BJ (cell line): ENCODE measurements at regions not wholly inside any gene's neighbourhood (a gene's known extent, or its start where the extent isn't known, plus 50 kb on each side); places are given as distances from the start of the nearest gene placed in this dataset.
A peak's percentile ranks its signal among the peaks of the same experiment; 100 is the strongest.

ENCODE experiments used
- CTCF ChIA-PET: fragments of 350-600 bp; formaldehyde crosslinking; extraction: SDS; loops from one replicate; lab custom pipeline; 2021; ENCODE audit warnings: antibody characterized with exemption, inconsistent platforms; lab: Yijun Ruan, JAX
- POLR2A ChIA-PET: fragments of 300-600 bp; sonication (Branson Sonifier 250); formaldehyde crosslinking; extraction: SDS; loops from one replicate; lab custom pipeline; 2021; ENCODE audit warnings: antibody characterized with exemption; lab: Charles Lee
- DNase-seq: peaks from one replicate; pipeline ENCODE4 v3.0.0-alpha.2; 2011; ENCODE audit warnings: low read depth
- H3K27me3 ChIP-seq: 2 replicates; pipeline ENCODE4 v1.6.0; 2011; ENCODE audit warnings: low read length; ENCODE audit not compliant: control insufficient read depth, insufficient read depth
- H3K36me3 ChIP-seq: 2 replicates; pipeline ENCODE4 v1.5.1; 2011; ENCODE audit warnings: low read length; ENCODE audit not compliant: control insufficient read depth, insufficient read depth
- H3K4me3 ChIP-seq: 2 replicates; pipeline ENCODE4 v1.5.1; 2011; ENCODE audit warnings: low read depth, mild to moderate bottlenecking, control low read depth, low read length
- TF ChIP-seq, protein P1 (sequence below): IDR thresholded peaks from 2 replicates; pipeline ENCODE4 v1.5.1; 2011; ENCODE audit warnings: low read depth, mild to moderate bottlenecking, control low read depth, inconsistent platforms, low read length, moderate library complexity; ENCODE audit not compliant: insufficient read depth

DNA sequence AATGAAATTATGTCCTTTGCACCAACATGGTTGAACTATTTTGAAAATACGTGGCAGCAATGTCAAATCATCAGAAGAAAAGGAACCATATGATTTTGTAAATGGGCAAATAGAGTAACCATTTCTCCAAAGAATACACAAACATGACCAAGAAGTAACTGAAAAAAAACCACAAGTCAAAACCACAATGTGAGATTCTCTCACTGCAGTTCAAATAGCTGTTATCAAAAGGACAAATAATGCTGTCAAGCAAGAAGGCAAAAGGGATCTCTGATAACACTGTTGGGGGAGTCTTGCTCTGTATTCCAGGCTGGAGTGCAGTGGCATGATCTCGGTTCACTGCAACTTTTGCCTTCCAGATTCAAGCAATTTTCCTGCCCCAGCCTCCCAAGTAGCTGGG lies 170.7 kb upstream of the XIST start:
- TF ChIP-seq, protein P1, sequence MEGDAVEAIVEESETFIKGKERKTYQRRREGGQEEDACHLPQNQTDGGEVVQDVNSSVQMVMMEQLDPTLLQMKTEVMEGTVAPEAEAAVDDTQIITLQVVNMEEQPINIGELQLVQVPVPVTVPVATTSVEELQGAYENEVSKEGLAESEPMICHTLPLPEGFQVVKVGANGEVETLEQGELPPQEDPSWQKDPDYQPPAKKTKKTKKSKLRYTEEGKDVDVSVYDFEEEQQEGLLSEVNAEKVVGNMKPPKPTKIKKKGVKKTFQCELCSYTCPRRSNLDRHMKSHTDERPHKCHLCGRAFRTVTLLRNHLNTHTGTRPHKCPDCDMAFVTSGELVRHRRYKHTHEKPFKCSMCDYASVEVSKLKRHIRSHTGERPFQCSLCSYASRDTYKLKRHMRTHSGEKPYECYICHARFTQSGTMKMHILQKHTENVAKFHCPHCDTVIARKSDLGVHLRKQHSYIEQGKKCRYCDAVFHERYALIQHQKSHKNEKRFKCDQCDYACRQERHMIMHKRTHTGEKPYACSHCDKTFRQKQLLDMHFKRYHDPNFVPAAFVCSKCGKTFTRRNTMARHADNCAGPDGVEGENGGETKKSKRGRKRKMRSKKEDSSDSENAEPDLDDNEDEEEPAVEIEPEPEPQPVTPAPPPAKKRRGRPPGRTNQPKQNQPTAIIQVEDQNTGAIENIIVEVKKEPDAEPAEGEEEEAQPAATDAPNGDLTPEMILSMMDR, result no peak
- ChIA-PET POLR2A (no interaction called here), CTCF (interaction anchor here (0.6 kb wide), 1 partner anchor 16 kb away, joined by 3 read pairs; no protein-coding TSS in a partner anchor)
- Histone ChIP-seq H3K4me3 (no peak overlapping the region), H3K27me3 (no peaks in the 10 kb centered on the region), H3K36me3 (no peaks in the 10 kb centered on the region)
- no peak for DNase-seq

DNA sequence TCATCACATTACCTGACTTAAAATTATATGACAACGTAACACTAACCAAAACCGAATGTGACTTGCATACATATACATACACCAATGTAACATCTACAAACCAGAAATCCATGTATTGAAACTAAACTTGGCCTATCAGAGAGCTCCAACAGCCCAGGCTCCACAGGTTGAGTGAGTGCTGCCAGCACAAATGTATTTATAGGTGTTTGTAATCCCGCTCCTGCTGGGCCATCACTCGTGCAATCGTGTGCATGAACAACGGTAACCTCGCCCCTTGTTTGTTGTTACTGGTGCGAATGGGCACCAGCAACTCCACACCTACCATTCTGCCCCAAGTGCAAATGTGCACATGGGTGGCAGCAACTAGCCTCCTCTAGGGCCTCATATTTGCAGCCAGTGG lies 165.7 kb upstream of the XIST start:
- no peak for DNase-seq
- H3K27me3 ChIP-seq, result no peaks in the 10 kb centered on the region
- H3K36me3 ChIP-seq, result no peaks in the 10 kb centered on the region
- POLR2A ChIA-PET, result no interaction called here
- CTCF ChIA-PET, result no interaction called here
- TF ChIP-seq, protein P1, result no peak
- no peak overlapping the region for H3K4me3 ChIP-seq

DNA sequence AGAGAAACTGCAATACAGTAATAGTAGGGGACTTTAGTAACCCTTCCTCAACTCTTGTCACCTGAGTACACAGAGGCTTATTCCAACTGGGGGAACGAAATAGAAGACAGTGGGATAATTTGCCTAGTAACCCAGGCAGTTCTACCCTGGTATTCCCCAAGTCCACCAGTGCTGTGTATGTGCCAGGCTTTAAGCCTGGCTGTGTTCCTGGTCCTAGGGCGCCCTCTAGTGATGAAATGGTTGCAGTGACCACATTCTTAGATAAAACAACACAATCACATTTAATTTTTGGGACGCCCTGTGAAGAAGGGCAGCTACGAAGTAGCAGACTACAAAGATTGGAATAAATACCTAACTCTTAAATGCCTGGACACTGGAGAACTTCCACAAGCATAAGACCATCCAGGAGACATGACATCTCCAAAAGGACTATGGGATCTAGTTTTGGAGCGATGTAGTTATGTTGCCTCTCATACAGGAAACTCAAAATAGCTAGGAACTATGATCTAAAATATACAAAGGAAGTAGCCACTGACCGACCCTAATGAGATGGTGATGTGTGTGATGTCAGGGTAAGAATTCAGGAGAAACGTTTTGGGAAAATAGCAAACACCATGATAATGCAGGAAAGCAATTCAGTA lies 163.0 kb upstream of the XIST start:
- H3K27me3 ChIP-seq, result no peaks in the 10 kb centered on the region
- no peak overlapping the region for H3K4me3 ChIP-seq
- no peak for DNase-seq
- ChIA-PET POLR2A (no interaction called here), CTCF (interaction anchor here (0.6 to 2.9 kb wide), 11 partner anchors 48 to 329 kb away, joined by 3 to 14 read pairs (median 4); partner anchors contain the start of gene XIST)
- no peaks in the 10 kb centered on the region for H3K36me3 ChIP-seq
- TF ChIP-seq, protein P1, result peak; percentile 66

DNA sequence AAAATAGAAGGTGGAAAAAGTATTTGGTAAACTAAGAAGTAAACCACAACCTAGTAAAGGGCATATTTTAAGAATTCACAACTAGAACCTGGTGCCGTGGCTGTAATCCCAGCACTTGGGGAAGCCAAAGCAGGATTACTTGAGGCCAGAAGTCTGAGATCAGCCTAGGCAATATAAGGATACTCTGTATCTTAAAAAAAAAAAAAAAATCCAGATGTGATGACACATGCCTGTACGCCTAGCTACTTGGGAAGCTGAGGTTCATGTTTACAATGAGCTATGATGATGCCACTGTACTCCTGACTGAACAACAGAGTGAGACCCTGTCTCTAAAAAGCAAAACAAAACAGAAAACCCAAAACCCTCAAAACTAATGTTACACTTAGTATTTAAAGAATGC lies 156.5 kb upstream of the XIST start:
- DNase-seq, result no peak
- no peaks in the 10 kb centered on the region for H3K36me3 ChIP-seq
- H3K4me3 ChIP-seq, result no peak overlapping the region
- POLR2A ChIA-PET, result no interaction called here
- CTCF ChIA-PET, result interaction anchor here (0.6 kb wide), 1 partner anchor 154 kb away, joined by 3 read pairs; no protein-coding TSS in a partner anchor
- TF ChIP-seq, protein P1, result no peak
- H3K27me3 ChIP-seq, result no peaks in the 10 kb centered on the region

DNA sequence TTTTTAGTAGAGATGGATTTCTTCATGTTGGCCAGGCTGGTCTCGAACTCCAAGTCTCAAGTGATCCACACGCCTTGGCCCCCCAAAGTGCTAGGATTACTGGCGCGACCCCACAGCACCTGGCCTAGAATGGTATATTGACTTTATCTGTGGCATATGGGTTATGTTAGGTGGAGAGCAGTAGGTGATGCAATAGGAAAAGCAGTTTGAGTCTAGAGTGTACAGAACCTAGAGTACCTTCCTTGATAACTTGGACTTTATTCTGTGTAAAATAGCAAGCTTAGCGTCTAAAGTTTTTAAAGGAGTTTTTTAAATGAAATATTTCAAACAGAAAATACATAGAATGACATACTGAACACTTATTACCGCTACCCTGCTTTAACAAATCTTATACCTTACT lies 139.5 kb upstream of the XIST start:
- TF ChIP-seq, protein P1, result no peak
- POLR2A ChIA-PET, result no interaction called here
- no peak for DNase-seq
- CTCF ChIA-PET, result no interaction called here
- Histone ChIP-seq H3K36me3 (no peaks in the 10 kb centered on the region), H3K4me3 (no peak overlapping the region), H3K27me3 (no peaks in the 10 kb centered on the region)
